Stimulated activated CD4-positive, alpha-beta T cell treated with anti-CD3 and anti-CD28 coated beads, TNF-alpha, amount 100 ng/mL, for 48 hours (primary cell): ENCODE measurements at regions not wholly inside any gene's neighbourhood (a gene's known extent, or its start where the extent isn't known, plus 50 kb on each side); places are given as distances from the start of the nearest gene placed in this dataset.
A peak's percentile ranks its signal among the peaks of the same experiment; 100 is the strongest.

Experiments
- DNase-seq, 3 donors: peaks; one replicate each; pipeline ENCODE4 v3.0.0-alpha.2; 2020; ENCODE audit warnings: low read depth in 3 of 3

- no peak for DNase-seq
Observed at GRCh38 chr13:44243198-44243857, 130.3 kb upstream of the SERP2 start.

- DNase-seq = no peak
Observed at GRCh38 chr13:44244288-44244687, 129.3 kb upstream of the SERP2 start.

GRCh38 chr13:44249431-44249836 lies 124.2 kb upstream of the SERP2 start:
- no peak for DNase-seq

GRCh38 chr13:44252938-44253337 lies 120.7 kb upstream of the SERP2 start:
- DNase-seq = no peak

GRCh38 chr13:44255771-44256364 lies 117.8 kb upstream of the SERP2 start:
- no peak for DNase-seq

GRCh38 chr13:44257796-44258195 lies 115.8 kb upstream of the SERP2 start:
- DNase-seq = no peak

GRCh38 chr13:44259045-44260027 lies 114.3 kb upstream of the SERP2 start:
- DNase-seq = peak; percentile 53 to 78 (median 71)

- DNase-seq = no peak
Observed at GRCh38 chr13:44260336-44260735, 113.3 kb upstream of the SERP2 start.

GRCh38 chr13:44263751-44264620 lies 109.6 kb upstream of the SERP2 start:
- no peak for DNase-seq

GRCh38 chr13:44266305-44266704 lies 107.3 kb upstream of the SERP2 start:
- no peak for DNase-seq

- no peak for DNase-seq
Observed at GRCh38 chr13:44266772-44267171, 106.9 kb upstream of the SERP2 start.

GRCh38 chr13:44267203-44267602 lies 106.4 kb upstream of the SERP2 start:
- no peak for DNase-seq

GRCh38 chr13:44267980-44268379 lies 105.6 kb upstream of the SERP2 start:
- DNase-seq = no peak

GRCh38 chr13:44268980-44269379 lies 104.6 kb upstream of the SERP2 start:
- no peak for DNase-seq

GRCh38 chr13:44270150-44270549 lies 103.5 kb upstream of the SERP2 start:
- DNase-seq = no peak

GRCh38 chr13:44271031-44271455 lies 102.6 kb upstream of the SERP2 start:
- no peak for DNase-seq

- no peak for DNase-seq
Observed at GRCh38 chr13:44271473-44271872, 102.2 kb upstream of the SERP2 start.

- DNase-seq = no peak
Observed at GRCh38 chr13:44271915-44272341, 101.7 kb upstream of the SERP2 start.

- no peak for DNase-seq
Observed at GRCh38 chr13:44272692-44273091, 100.9 kb upstream of the SERP2 start.

- no peak for DNase-seq
Observed at GRCh38 chr13:44273216-44273615, 100.4 kb upstream of the SERP2 start.

- DNase-seq = no peak
Observed at GRCh38 chr13:44273991-44274770, 99.4 kb upstream of the SERP2 start.
